ENCODE measurements at regions not wholly inside any gene's neighbourhood (a gene's known extent, or its start where the extent isn't known, plus 50 kb on each side); places are given as distances from the start of the nearest gene placed in this dataset.

DNA sequence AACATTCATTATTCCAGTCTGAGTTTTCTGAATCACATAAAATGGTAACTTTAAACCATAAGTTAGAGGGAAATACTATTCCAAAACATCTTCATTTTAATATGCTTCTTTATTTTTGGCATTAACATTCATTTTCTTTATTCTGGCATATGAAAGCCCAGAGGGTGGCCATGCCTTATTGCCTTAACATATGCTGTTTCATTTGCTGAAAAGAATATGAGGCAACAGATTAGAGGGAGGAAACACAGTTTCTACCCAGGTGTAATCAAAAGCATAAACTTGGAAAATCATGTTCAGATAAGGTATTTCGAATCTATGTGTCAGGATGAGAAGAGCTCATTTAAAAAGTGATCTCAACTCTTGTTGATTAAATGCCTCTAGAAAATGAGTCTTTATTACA, 379.9 kb upstream of the DSEL start:
- TF ChIP-seq, protein P1, sequence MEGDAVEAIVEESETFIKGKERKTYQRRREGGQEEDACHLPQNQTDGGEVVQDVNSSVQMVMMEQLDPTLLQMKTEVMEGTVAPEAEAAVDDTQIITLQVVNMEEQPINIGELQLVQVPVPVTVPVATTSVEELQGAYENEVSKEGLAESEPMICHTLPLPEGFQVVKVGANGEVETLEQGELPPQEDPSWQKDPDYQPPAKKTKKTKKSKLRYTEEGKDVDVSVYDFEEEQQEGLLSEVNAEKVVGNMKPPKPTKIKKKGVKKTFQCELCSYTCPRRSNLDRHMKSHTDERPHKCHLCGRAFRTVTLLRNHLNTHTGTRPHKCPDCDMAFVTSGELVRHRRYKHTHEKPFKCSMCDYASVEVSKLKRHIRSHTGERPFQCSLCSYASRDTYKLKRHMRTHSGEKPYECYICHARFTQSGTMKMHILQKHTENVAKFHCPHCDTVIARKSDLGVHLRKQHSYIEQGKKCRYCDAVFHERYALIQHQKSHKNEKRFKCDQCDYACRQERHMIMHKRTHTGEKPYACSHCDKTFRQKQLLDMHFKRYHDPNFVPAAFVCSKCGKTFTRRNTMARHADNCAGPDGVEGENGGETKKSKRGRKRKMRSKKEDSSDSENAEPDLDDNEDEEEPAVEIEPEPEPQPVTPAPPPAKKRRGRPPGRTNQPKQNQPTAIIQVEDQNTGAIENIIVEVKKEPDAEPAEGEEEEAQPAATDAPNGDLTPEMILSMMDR (conservative IDR thresholded peaks at IDR 0.05 in 1 of 2, IDR thresholded peaks at IDR 0.05 in 1 of 2; ENCODE audit: extremely low read depth in 1 of 2, insufficient read depth in 1 of 2, low read depth in 1 of 2, low read length in 2 of 2) = no peak
- no peak for TF ChIP-seq EZH2 (IDR thresholded peaks at IDR 0.05; ENCODE audit: borderline replicate concordance, low read length)

Measured in mammary epithelial cell (primary cell).